Fibroblast of lung (primary cell): ENCODE measurements at regions not wholly inside any gene's neighbourhood (a gene's known extent, or its start where the extent isn't known, plus 50 kb on each side); places are given as distances from the start of the nearest gene placed in this dataset.

Experiments
- DNase-seq, 2 donors: peaks; one replicate each; pipeline versions ENCODE4 v3.0.0 to v3.0.0-alpha.2; 2010; ENCODE audit warnings: low read depth in 2 of 2
- H2AFZ ChIP-seq: 2 replicates; pipeline ENCODE4 v1.5.1; 2012; ENCODE audit warnings: low read length, control low read depth, inconsistent platforms
- H3K27ac ChIP-seq: 2 replicates; pipeline ENCODE4 v1.5.1; 2011; ENCODE audit warnings: low read length, control low read depth; ENCODE audit not compliant: insufficient read depth
- H3K27me3 ChIP-seq: 2 replicates; pipeline ENCODE4 v1.5.1; 2011; ENCODE audit warnings: mild to moderate bottlenecking, low read length; ENCODE audit not compliant: control insufficient read depth, insufficient read depth
- H3K36me3 ChIP-seq: 2 replicates; pipeline ENCODE4 v1.5.1; 2011; ENCODE audit warnings: low read length; ENCODE audit not compliant: control insufficient read depth, insufficient read depth
- H3K4me1 ChIP-seq: 2 replicates; pipeline ENCODE4 v1.5.1; 2011; ENCODE audit warnings: low read length; ENCODE audit not compliant: control insufficient read depth, insufficient read depth; ENCODE audit errors: extremely low read depth
- H3K4me2 ChIP-seq: 2 replicates; pipeline ENCODE4 v1.5.1; 2011; ENCODE audit warnings: low read length, control low read depth; ENCODE audit not compliant: insufficient read depth; ENCODE audit errors: extremely low read depth
- H3K4me3 ChIP-seq, 4 experiments: fragments of 200-600 bp in 1 of 4; sonication (generic) in 1 of 4; replicated peaks in 1 of 4; 2 replicates each; pipeline ENCODE4 v1.5.1; 2011 to 2016; ENCODE audit warnings: low read length in 4 of 4, low read depth in 3 of 4, mild to moderate bottlenecking in 3 of 4, control low read depth in 2 of 4, inconsistent platforms in 1 of 4, mixed read lengths in 1 of 4; ENCODE audit not compliant: insufficient read depth in 1 of 4; ENCODE audit errors: control extremely low read depth in 1 of 4
- H3K79me2 ChIP-seq: 2 replicates; pipeline ENCODE4 v1.5.1; 2012; ENCODE audit warnings: mild to moderate bottlenecking, low read length, inconsistent platforms; ENCODE audit not compliant: control insufficient read depth, insufficient read depth
- H3K9ac ChIP-seq: 2 replicates; pipeline ENCODE4 v1.5.1; 2011; ENCODE audit warnings: mild to moderate bottlenecking, low read length, control low read depth; ENCODE audit not compliant: insufficient read depth
- H3K9me3 ChIP-seq: 2 replicates; pipeline ENCODE4 v1.5.1; 2012; ENCODE audit warnings: low read depth, low read length; ENCODE audit not compliant: control insufficient read depth, insufficient read depth
- H4K20me1 ChIP-seq: 2 replicates; pipeline ENCODE4 v1.5.1; 2011; ENCODE audit warnings: low read length; ENCODE audit not compliant: control insufficient read depth, insufficient read depth; ENCODE audit errors: extremely low read depth
- EZH2 ChIP-seq: IDR thresholded peaks from 2 replicates; pipeline ENCODE4 v1.5.1; 2012; ENCODE audit warnings: low read length, control low read depth, mild to moderate bottlenecking; ENCODE audit errors: missing control alignments
- TF ChIP-seq, protein P1 (sequence below), 2 donors: IDR thresholded peaks in 1 of 2; conservative IDR thresholded peaks in 1 of 2; 1 replicate in 1 of 2; 2 replicates in 1 of 2; pipeline ENCODE4 v1.5.1; 2011 to 2012; ENCODE audit warnings: low read length in 2 of 2, control low read depth in 1 of 2, inconsistent platforms in 1 of 2, low read depth in 1 of 2, mild to moderate bottlenecking in 1 of 2

- H3K79me2 ChIP-seq: no peaks in the 10 kb centered on the region
- no peaks in the 10 kb centered on the region for H3K9me3 ChIP-seq
- H3K36me3 ChIP-seq: no peaks in the 10 kb centered on the region
- no peak overlapping the region for H3K4me2 ChIP-seq
- no peak overlapping the region for H2AFZ ChIP-seq
- no peak overlapping the region for H3K27ac ChIP-seq
- DNase-seq: no peak
- H4K20me1 ChIP-seq: no peaks in the 10 kb centered on the region
- H3K4me3 ChIP-seq: no peak overlapping the region
- H3K27me3 ChIP-seq: peaks cover 3% of the 10 kb centered on the region
- no peak overlapping the region for H3K9ac ChIP-seq
- H3K4me1 ChIP-seq: no peaks in the 10 kb centered on the region
- TF ChIP-seq, protein P1, sequence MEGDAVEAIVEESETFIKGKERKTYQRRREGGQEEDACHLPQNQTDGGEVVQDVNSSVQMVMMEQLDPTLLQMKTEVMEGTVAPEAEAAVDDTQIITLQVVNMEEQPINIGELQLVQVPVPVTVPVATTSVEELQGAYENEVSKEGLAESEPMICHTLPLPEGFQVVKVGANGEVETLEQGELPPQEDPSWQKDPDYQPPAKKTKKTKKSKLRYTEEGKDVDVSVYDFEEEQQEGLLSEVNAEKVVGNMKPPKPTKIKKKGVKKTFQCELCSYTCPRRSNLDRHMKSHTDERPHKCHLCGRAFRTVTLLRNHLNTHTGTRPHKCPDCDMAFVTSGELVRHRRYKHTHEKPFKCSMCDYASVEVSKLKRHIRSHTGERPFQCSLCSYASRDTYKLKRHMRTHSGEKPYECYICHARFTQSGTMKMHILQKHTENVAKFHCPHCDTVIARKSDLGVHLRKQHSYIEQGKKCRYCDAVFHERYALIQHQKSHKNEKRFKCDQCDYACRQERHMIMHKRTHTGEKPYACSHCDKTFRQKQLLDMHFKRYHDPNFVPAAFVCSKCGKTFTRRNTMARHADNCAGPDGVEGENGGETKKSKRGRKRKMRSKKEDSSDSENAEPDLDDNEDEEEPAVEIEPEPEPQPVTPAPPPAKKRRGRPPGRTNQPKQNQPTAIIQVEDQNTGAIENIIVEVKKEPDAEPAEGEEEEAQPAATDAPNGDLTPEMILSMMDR (conservative IDR thresholded peaks at IDR 0.05 in 1 of 2, IDR thresholded peaks at IDR 0.05 in 1 of 2; ENCODE audit: low read depth in 1 of 2, low read length in 2 of 2): no peak
- no peak for TF ChIP-seq EZH2
These were observed 96.4 kb upstream of the PCGF5 start for GRCh38 chr10:91124016-91124415.

GRCh38 chr10:91126471-91126870 is 94.0 kb upstream of the PCGF5 start:
- H3K79me2 ChIP-seq: no peaks in the 10 kb centered on the region
- H4K20me1 ChIP-seq: no peaks in the 10 kb centered on the region
- no peak overlapping the region for H2AFZ ChIP-seq
- H3K36me3 ChIP-seq: no peaks in the 10 kb centered on the region
- no peak overlapping the region for H3K9ac ChIP-seq
- peaks cover 3% of the 10 kb centered on the region for H3K27me3 ChIP-seq
- H3K4me1 ChIP-seq: no peaks in the 10 kb centered on the region
- H3K4me2 ChIP-seq: no peak overlapping the region
- H3K27ac ChIP-seq: no peak overlapping the region
- no peak overlapping the region for H3K4me3 ChIP-seq
- DNase-seq: no peak
- H3K9me3 ChIP-seq: no peaks in the 10 kb centered on the region
- TF ChIP-seq EZH2: no peak
- TF ChIP-seq, protein P1 (conservative IDR thresholded peaks at IDR 0.05 in 1 of 2, IDR thresholded peaks at IDR 0.05 in 1 of 2; ENCODE audit: low read depth in 1 of 2, low read length in 2 of 2): no peak

GRCh38 chr10:91127341-91128082 is 93.0 kb upstream of the PCGF5 start:
- no peak for TF ChIP-seq EZH2
- TF ChIP-seq, protein P1 (conservative IDR thresholded peaks at IDR 0.05 in 1 of 2, IDR thresholded peaks at IDR 0.05 in 1 of 2; ENCODE audit: low read depth in 1 of 2, low read length in 2 of 2): no peak
- Histone ChIP-seq H2AFZ (no peak overlapping the region), H3K27me3 (peaks cover 3% of the 10 kb centered on the region), H3K4me3 (no peak overlapping the region), H3K9me3 (no peaks in the 10 kb centered on the region), H3K36me3 (no peaks in the 10 kb centered on the region), H3K27ac (no peak overlapping the region), H3K4me1 (no peaks in the 10 kb centered on the region), H3K79me2 (no peaks in the 10 kb centered on the region), H3K9ac (no peak overlapping the region), H4K20me1 (no peaks in the 10 kb centered on the region), H3K4me2 (no peak overlapping the region)
- no peak for DNase-seq
